ENCODE measurements at regions not wholly inside any gene's neighbourhood (a gene's known extent, or its start where the extent isn't known, plus 50 kb on each side); places are given as distances from the start of the nearest gene placed in this dataset.

GRCh38 chr5:72021651-72022357, 85.5 kb upstream of the MAP1B start:
- Histone ChIP-seq H3K27ac (no peak overlapping the region), H3K27me3 (no peaks in the 10 kb centered on the region), H3K4me3 (no peak overlapping the region), H3K36me3 (no peaks in the 10 kb centered on the region), H3K4me1 (no peaks in the 10 kb centered on the region), H3K9me3 (no peaks in the 10 kb centered on the region)
- intact Hi-C loops (cut with DNase I; ENCODE audit: low total_unique reads): loop anchor here (5.0 kb wide), 1 partner anchor 1145 kb away; no protein-coding TSS in a partner anchor
- no peak for DNase-seq
- TF ChIP-seq CTCF (IDR thresholded peaks at IDR 0.05): no peak

- no peak for TF ChIP-seq CTCF (IDR thresholded peaks at IDR 0.05)
These were observed 78.9 kb upstream of the MAP1B start for GRCh38 chr5:72028382-72028781.

DNA sequence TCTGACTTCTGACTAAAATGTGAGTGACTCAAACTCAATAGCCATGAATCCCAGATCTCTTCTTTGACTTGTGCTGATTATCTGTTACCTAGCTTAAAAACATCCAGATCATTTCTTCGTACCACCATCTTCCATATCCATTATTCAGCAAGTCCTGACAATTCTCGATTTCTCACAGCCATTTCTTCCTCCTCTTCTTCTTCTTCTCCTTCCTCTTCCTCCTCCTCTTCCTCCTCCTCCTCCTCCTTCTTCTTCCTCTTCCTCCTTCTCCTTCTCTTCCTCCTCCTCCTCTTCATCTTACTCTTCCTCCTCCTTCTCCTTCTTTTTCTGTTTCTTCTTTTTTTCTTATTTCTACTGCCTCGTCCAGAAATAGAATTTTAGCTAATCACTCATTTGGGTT, 77.0 kb upstream of the MAP1B start:
- TF ChIP-seq CTCF (IDR thresholded peaks at IDR 0.05): no peak
- Histone ChIP-seq H3K27me3 (no peaks in the 10 kb centered on the region), H3K4me1 (no peaks in the 10 kb centered on the region), H3K36me3 (no peaks in the 10 kb centered on the region), H3K9me3 (no peaks in the 10 kb centered on the region), H3K4me3 (no peak overlapping the region), H3K27ac (no peak overlapping the region)
- intact Hi-C loops (cut with DNase I; ENCODE audit: low total_unique reads): no loop called here
- DNase-seq: no peak

More at GRCh38 chr5:72028382-72028781, 78.9 kb upstream of the MAP1B start:
- no peaks in the 10 kb centered on the region for H3K27me3 ChIP-seq
- no peaks in the 10 kb centered on the region for H3K36me3 ChIP-seq
- no peaks in the 10 kb centered on the region for H3K4me1 ChIP-seq
- intact Hi-C loops (cut with DNase I; ENCODE audit: low total_unique reads): no loop called here
- DNase-seq: no peak
- H3K9me3 ChIP-seq: no peaks in the 10 kb centered on the region
- no peak overlapping the region for H3K27ac ChIP-seq
- no peak overlapping the region for H3K4me3 ChIP-seq

GRCh38 chr5:72032788-72033187, 74.5 kb upstream of the MAP1B start:
- intact Hi-C loops (cut with DNase I; ENCODE audit: low total_unique reads): no loop called here
- no peak overlapping the region for H3K4me3 ChIP-seq
- DNase-seq: no peak
- no peak overlapping the region for H3K27ac ChIP-seq
- TF ChIP-seq CTCF (IDR thresholded peaks at IDR 0.05): no peak
- H3K36me3 ChIP-seq: no peaks in the 10 kb centered on the region
- H3K4me1 ChIP-seq: no peaks in the 10 kb centered on the region
- no peaks in the 10 kb centered on the region for H3K27me3 ChIP-seq
- H3K9me3 ChIP-seq: no peaks in the 10 kb centered on the region

GRCh38 chr5:72034770-72035169, 72.5 kb upstream of the MAP1B start:
- Histone ChIP-seq H3K27ac (no peak overlapping the region), H3K9me3 (no peaks in the 10 kb centered on the region), H3K4me1 (no peaks in the 10 kb centered on the region), H3K4me3 (no peak overlapping the region), H3K36me3 (no peaks in the 10 kb centered on the region), H3K27me3 (no peaks in the 10 kb centered on the region)
- intact Hi-C loops (cut with DNase I; ENCODE audit: low total_unique reads): no loop called here
- no peak for DNase-seq
- no peak for TF ChIP-seq CTCF (IDR thresholded peaks at IDR 0.05)

DNA sequence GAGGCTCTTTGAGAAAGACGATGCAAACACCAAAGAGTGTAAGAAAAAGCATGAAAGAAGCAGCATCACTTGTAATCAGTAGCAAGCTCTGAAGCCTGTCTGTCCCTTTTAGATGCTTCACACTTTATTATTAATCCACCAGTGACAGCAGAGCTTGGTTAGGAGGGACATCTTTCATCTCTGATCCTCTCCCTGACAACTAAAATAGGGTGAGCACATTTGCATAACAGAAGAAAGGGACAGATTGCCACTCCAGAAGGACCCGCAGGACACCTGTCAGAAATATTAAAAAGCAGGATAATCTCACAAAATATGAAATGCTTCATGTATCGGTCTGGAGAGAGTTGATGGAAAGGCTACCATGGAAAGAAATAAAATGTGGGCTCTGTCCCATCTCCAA, 71.4 kb upstream of the MAP1B start:
- H3K27me3 ChIP-seq: no peaks in the 10 kb centered on the region
- no peak overlapping the region for H3K27ac ChIP-seq
- intact Hi-C loops (cut with DNase I; ENCODE audit: low total_unique reads): no loop called here
- H3K9me3 ChIP-seq: no peaks in the 10 kb centered on the region
- no peaks in the 10 kb centered on the region for H3K4me1 ChIP-seq
- no peak for TF ChIP-seq CTCF (IDR thresholded peaks at IDR 0.05)
- no peak for DNase-seq
- H3K4me3 ChIP-seq: no peak overlapping the region
- H3K36me3 ChIP-seq: no peaks in the 10 kb centered on the region
